ENCODE measurements at regions not wholly inside any gene's neighbourhood (a gene's known extent, or its start where the extent isn't known, plus 50 kb on each side); places are given as distances from the start of the nearest gene placed in this dataset.

- DNase-seq (ENCODE audit: low spot score): no peak
Measured at GRCh38 chr13:78780708-78781107, 121.8 kb upstream of the OBI1 start.

- DNase-seq (ENCODE audit: low spot score): no peak
Measured at GRCh38 chr13:78779608-78780007, 120.7 kb upstream of the OBI1 start.

- DNase-seq (ENCODE audit: low spot score): no peak
Measured at GRCh38 chr13:78777976-78778375, 119.0 kb upstream of the OBI1 start.

- no peak for DNase-seq (ENCODE audit: low spot score)
Measured at GRCh38 chr13:78777396-78777795, 118.4 kb upstream of the OBI1 start.

DNA sequence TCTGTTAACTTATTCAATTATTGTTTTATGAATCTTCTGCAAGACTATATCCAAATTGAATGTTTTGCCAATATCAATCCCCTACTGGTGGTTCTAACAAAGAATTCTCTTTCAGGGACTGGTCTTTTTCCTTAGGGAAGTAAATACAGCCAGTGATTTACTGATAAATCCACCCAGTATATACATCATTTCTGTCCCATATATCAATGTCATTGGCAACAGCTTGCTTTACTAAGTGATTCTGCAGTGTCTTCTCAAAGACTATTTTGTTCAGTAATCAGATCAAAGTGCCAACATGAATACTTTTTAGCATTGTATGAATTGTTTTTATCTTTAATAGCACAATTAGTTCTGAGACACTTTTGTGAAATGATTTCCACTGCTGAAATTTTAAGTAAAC lies 114.0 kb upstream of the OBI1 start:
- DNase-seq (ENCODE audit: low spot score): no peak

DNA sequence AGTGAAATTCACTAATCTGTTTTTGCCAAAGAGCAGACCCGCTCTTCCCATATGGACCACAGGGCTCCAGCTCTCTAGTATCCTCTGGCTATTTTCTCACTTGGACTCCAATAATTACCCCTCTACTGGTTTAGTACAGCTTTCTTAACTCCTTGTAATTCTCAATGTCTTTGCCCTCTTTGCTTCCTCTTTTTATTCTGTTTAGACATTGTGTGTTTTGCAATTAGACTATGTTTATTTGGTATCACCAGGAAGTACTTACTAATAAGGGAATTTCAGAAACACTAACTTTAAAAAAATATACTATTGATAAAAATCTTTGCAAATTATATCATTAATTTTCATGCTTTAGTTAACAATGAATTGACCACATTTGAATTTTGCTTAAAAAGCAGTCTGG lies 111.6 kb upstream of the OBI1 start:
- no peak for DNase-seq (ENCODE audit: low spot score)

DNA sequence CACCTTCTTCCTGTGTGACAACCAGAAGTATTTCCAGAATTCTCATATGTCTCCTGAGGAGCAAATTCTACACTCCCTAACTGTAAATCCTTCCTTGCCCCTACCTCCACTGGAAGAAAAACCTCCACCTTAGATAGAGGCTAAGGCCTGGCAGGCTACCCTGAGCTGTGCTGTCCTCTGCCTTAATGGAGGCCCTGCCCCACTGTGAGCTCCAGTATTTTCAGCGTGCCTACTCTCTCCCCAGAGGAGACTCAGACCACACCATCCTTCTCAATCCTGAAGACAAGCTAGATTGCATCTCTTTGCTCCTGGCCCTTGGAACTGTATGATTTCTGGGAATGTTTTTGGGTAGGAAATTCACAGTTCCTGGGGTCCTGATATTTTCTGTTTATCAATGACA lies 110.0 kb upstream of the OBI1 start:
- DNase-seq (ENCODE audit: low spot score): no peak

DNA sequence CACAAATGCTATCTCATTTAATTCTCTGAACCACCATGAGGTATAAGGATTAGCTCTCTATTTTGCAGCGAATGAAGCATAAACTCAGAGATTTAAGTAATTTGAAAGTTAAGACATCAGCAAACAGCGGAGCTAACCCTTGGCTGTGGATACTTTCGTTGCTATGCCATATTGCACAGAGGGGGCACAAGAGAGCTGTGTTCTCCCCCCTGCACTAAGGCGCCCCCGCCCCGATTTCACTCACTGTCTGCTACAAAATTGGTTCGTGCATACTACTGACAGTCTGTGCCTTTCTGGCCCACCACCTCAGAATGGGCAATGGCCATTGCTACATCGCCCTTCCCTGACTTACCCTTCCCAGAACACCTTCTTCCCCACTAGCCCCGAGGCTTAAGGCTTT lies 105.7 kb upstream of the OBI1 start:
- no peak for DNase-seq (ENCODE audit: low spot score)

DNA sequence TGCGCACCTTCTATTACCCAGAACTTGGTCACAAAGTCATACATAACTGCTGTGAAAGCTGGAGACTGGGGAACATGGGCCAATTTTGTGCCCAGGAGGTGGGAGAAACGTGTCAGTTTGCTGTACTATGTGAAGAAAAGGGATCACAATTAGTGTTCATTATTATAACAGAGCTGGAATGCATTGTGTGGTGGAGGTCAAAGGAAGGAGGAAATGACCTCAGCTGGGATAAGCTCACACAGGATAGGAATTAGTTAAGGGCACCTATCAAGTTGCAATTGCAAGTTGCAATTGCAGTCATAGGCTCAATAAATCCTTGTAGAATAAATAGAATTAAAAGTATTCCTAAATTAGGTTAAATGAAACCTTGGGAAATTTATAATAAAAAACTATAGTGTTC lies 103.9 kb upstream of the OBI1 start:
- no peak for DNase-seq (ENCODE audit: low spot score)

DNA sequence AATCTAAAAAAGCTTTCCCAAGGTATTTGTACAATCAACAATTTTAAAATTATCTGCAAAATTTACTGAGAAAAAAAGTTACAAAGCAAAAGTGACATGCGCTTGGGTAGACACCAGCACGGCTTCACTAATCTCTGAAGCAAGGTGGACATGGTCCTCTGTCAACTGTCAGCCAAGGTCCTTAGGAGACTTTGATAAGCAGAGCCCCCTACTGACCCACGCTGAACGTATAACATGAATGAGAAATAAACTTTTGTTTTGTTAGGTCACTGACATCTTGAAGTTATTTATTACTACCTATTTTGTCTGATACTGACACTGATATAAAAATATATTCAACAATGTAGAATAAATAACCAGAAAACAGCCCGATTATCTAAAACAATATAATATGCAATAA lies 100.7 kb upstream of the OBI1 start:
- no peak for DNase-seq (ENCODE audit: low spot score)

DNA sequence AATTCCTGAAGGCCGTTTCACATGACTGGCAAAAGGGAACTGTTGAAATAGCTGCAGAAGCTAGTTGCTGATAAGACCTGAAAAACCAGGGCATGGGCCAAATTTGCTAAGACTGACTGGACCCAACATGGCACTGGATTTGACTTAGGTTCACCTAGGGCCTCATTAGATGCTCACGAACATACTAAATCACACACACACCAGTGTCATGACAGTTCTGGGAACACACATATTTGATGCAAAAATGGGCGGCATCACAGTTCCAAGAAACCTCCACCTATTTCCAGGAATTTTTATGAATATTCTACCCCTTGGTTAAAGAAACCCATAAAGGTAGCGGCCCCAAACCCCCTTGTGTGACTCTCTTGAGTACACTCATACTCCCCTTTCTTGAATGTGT lies 99.6 kb upstream of the OBI1 start:
- DNase-seq (ENCODE audit: low spot score): no peak

GRCh38 chr13:78753435-78753834 lies 94.5 kb upstream of the OBI1 start:
- no peak for DNase-seq (ENCODE audit: low spot score)

GRCh38 chr13:78750735-78751134 lies 91.8 kb upstream of the OBI1 start:
- DNase-seq (ENCODE audit: low spot score): no peak

- no peak for DNase-seq (ENCODE audit: low spot score)
Measured at GRCh38 chr13:78743973-78744372, 85.0 kb upstream of the OBI1 start.

DNA sequence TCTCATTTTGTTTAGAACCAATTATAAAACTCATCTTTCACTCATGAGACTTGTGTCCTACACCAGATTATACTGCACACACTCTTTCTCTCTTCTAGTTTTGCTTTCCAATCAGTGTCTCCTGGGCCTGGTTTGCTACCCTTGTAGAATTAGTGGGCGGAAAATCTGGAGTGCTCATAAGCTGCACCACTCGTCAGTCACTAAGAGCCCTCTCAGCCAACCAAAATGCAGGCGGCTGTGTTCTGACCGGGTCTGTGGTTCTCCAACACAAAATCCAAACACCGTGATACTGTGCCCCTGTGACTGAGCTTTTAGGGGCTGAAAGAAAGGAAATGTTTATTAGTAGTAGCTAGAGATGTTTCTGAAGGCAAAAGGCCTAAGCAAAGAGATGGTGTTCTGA lies 83.7 kb upstream of the OBI1 start:
- DNase-seq (ENCODE audit: low spot score): no peak

GRCh38 chr13:78736142-78736541 lies 77.2 kb upstream of the OBI1 start:
- DNase-seq (ENCODE audit: low spot score): no peak

DNA sequence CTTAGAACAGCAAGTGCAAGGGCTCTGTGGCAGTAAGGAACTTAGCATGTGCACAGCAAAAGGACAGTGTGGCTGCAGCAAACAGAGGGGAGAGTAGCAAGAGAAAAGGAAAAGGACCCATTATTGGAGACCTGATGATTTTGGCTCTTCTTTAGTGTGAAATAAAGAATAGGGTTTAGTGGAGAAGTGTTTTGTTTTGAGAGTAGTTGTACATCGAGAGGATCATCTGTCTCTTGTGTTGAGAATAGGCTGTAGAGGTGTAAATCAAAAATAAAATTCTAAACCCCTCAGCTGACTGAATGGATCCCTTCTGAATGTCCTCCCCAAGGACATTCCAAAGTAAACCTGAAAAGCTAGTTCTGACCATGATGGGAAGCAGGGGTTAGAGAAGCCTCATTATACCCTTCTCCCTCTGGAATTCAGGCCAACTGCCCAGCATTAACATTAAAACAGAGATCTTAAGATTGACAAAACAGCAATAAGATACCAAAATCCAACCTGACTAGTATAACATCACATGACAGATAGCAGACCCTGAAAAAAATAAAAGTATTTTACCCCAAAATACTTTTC lies 73.6 kb upstream of the OBI1 start:
- no peak for DNase-seq (ENCODE audit: low spot score)

- DNase-seq (ENCODE audit: low spot score): no peak
Measured at GRCh38 chr13:78722700-78723099, 63.7 kb upstream of the OBI1 start.

DNA sequence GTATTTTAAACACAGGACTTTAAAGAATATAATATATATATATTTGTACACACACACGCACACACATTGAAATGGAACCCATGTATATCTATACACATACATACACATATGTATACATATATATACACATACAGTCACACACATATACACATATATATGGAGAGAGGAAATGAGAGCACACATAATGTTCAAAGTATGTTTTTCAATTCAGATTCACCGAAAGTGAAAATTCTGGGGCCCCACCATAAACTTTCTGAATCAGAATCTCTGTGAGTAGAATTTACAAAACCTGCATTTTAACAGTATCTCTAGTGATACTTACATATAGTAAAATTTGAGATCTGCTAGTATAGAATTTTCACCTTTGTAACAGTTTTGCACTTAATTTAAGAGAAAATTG lies 60.4 kb upstream of the OBI1 start:
- DNase-seq (ENCODE audit: low spot score): no peak

DNA sequence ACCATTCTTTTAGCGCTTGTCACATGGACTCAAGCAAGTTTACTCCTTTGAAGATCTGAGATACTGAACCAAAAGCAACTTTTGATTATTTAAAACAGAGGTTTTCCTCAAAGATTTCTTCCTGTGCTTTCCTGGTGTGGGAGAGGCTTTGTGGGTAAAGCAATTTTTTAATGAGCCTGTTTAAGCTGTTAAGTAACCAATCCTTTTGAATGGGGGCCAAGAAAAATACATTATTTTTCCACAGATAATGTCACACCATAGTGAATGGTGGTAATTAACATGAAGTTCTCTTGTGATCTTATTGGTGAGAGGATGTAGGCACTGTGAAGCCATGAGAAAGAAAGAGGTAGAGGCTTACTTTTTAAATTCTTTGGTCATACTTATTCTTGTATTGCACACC lies 55.8 kb upstream of the OBI1 start:
- no peak for DNase-seq (ENCODE audit: low spot score)

- no peak for DNase-seq (ENCODE audit: low spot score)
Measured at GRCh38 chr13:78712831-78713230, 53.9 kb upstream of the OBI1 start.

GRCh38 chr13:78709028-78709427 lies 50.1 kb upstream of the OBI1 start:
- DNase-seq (ENCODE audit: low spot score): no peak
